ENCODE measurements at regions not wholly inside any gene's neighbourhood (a gene's known extent, or its start where the extent isn't known, plus 50 kb on each side); places are given as distances from the start of the nearest gene placed in this dataset.

GRCh38 chr1:106843518-106843917, 213.0 kb upstream of the PRMT6 start:
- DNase-seq, result no peak

- no peak for DNase-seq
Measured at GRCh38 chr1:106846656-106847055, 209.8 kb upstream of the PRMT6 start.

- DNase-seq, result no peak
Measured at GRCh38 chr1:106861110-106861509, 195.4 kb upstream of the PRMT6 start.

- no peak for DNase-seq
Measured at GRCh38 chr1:106868828-106869227, 187.6 kb upstream of the PRMT6 start.

GRCh38 chr1:106875622-106876021, 180.9 kb upstream of the PRMT6 start:
- DNase-seq, result no peak

GRCh38 chr1:106876384-106876783, 180.1 kb upstream of the PRMT6 start:
- DNase-seq, result no peak

- no peak for DNase-seq
Measured at GRCh38 chr1:106879538-106879937, 176.9 kb upstream of the PRMT6 start.

GRCh38 chr1:106880226-106880625, 176.2 kb upstream of the PRMT6 start:
- no peak for DNase-seq

- no peak for DNase-seq
Measured at GRCh38 chr1:106883208-106883607, 173.3 kb upstream of the PRMT6 start.

- DNase-seq, result no peak
Measured at GRCh38 chr1:106889059-106889458, 167.4 kb upstream of the PRMT6 start.

GRCh38 chr1:106889583-106889982, 166.9 kb upstream of the PRMT6 start:
- no peak for DNase-seq

- DNase-seq, result no peak
Measured at GRCh38 chr1:106897976-106898375, 158.5 kb upstream of the PRMT6 start.

- DNase-seq, result no peak
Measured at GRCh38 chr1:106899644-106900043, 156.8 kb upstream of the PRMT6 start.

- no peak for DNase-seq
Measured at GRCh38 chr1:106907795-106908194, 148.7 kb upstream of the PRMT6 start.

- no peak for DNase-seq
Measured at GRCh38 chr1:106908689-106909088, 147.8 kb upstream of the PRMT6 start.

- DNase-seq, result no peak
Measured at GRCh38 chr1:106910798-106911197, 145.7 kb upstream of the PRMT6 start.

- DNase-seq, result no peak
Measured at GRCh38 chr1:106912131-106912530, 144.3 kb upstream of the PRMT6 start.

- DNase-seq, result no peak
Measured at GRCh38 chr1:106921186-106921585, 135.3 kb upstream of the PRMT6 start.

- DNase-seq, result no peak
Measured at GRCh38 chr1:106924360-106924759, 132.1 kb upstream of the PRMT6 start.

- no peak for DNase-seq
Measured at GRCh38 chr1:106925750-106926149, 130.7 kb upstream of the PRMT6 start.

GRCh38 chr1:106926803-106927582, 129.5 kb upstream of the PRMT6 start:
- no peak for DNase-seq

- no peak for DNase-seq
Measured at GRCh38 chr1:106937104-106937503, 119.4 kb upstream of the PRMT6 start.

- no peak for DNase-seq
Measured at GRCh38 chr1:106944721-106945120, 111.8 kb upstream of the PRMT6 start.

- DNase-seq, result no peak
Measured at GRCh38 chr1:106952776-106953175, 103.7 kb upstream of the PRMT6 start.

GRCh38 chr1:106954661-106955229, 101.7 kb upstream of the PRMT6 start:
- no peak for DNase-seq

Measured in suppressor macrophage treated with lipopolysaccharide for 1 hour (primary cell).